B cell (primary cell): ENCODE measurements at regions not wholly inside any gene's neighbourhood (a gene's known extent, or its start where the extent isn't known, plus 50 kb on each side); places are given as distances from the start of the nearest gene placed in this dataset.

Experiments used
- ATAC-seq: fragments of 200-7000 bp; cut with Tn5 transposase; one replicate; pipeline ENCODE4 v1.10.0; 2021; ENCODE audit warnings: low read depth, mild to moderate bottlenecking, moderate number of reproducible peaks, moderate library complexity
- CTCF ChIA-PET: fragments of 350-600 bp; sonication (Branson Sonifier 250); formaldehyde crosslinking; loops from one replicate; lab custom pipeline; 2021; ENCODE audit warnings: antibody characterized with exemption, inconsistent platforms; lab: Charles Lee
- POLR2A ChIA-PET: fragments of 350-600 bp; sonication (Branson Sonifier 250); formaldehyde crosslinking; loops from one replicate; lab custom pipeline; 2021; ENCODE audit warnings: antibody characterized with exemption; lab: Charles Lee
- DNase-seq: peaks from one replicate; pipeline ENCODE4 v3.0.0; 2013
- H2AFZ ChIP-seq: 2 replicates; pipeline ENCODE4 v1.6.1; 2012; ENCODE audit warnings: mild to moderate bottlenecking, low read depth, low read length; ENCODE audit not compliant: insufficient read depth, poor library complexity, severe bottlenecking
- H3K27ac ChIP-seq, 2 donors: 1 replicate in 1 of 2; 2 replicates in 1 of 2; pipeline ENCODE4 v1.5.1; 2012 to 2013; ENCODE audit warnings: low read length in 2 of 2, mild to moderate bottlenecking in 2 of 2, moderate library complexity in 1 of 2
- H3K27me3 ChIP-seq, 4 experiments: fragments of 200-600 bp in 1 of 4; sonication (generic) in 1 of 4; replicated peaks in 1 of 4; 1 replicate in 2 of 4; 2 replicates in 2 of 4; pipeline versions ENCODE4 v1.6.1 to v1.7.0; 2013 to 2016; ENCODE audit warnings: low read length in 3 of 4, mild to moderate bottlenecking in 2 of 4, mixed read lengths in 1 of 4, moderate library complexity in 1 of 4; ENCODE audit not compliant: insufficient read depth in 4 of 4, control insufficient read depth in 3 of 4; ENCODE audit errors: control extremely low read depth in 1 of 4
- H3K36me3 ChIP-seq, 2 experiments: replicated peaks in 1 of 2; 1 replicate in 1 of 2; 2 replicates in 1 of 2; pipeline versions ENCODE4 v1.6.1 to v1.7.1; 2013; ENCODE audit warnings: low read length in 1 of 2; ENCODE audit not compliant: insufficient read depth in 2 of 2, control insufficient read depth in 1 of 2; ENCODE audit errors: control extremely low read depth in 1 of 2, extremely low read depth in 1 of 2
- H3K4me1 ChIP-seq, 2 donors: fragments of 200-600 bp in 1 of 2; sonication (generic) in 1 of 2; 1 replicate in 1 of 2; 2 replicates in 1 of 2; pipeline versions ENCODE4 v1.5.1 to v1.6.1; 2013 to 2017; ENCODE audit warnings: low read length in 2 of 2; ENCODE audit not compliant: control insufficient read depth in 2 of 2, insufficient read depth in 2 of 2
- H3K4me2 ChIP-seq: replicated peaks from 2 replicates; pipeline ENCODE3; 2012; ENCODE audit warnings: mild to moderate bottlenecking, low read depth, low read length; ENCODE audit not compliant: poor library complexity, severe bottlenecking
- H3K4me3 ChIP-seq, 5 experiments: fragments of 200-600 bp in 1 of 5; sonication (generic) in 1 of 5; 1 replicate in 3 of 5; 2 replicates in 2 of 5; pipeline versions ENCODE4 v1.5.1 to v1.7.0; 2011 to 2016; ENCODE audit warnings: low read length in 4 of 5, mild to moderate bottlenecking in 4 of 5, low read depth in 2 of 5, control low read depth in 1 of 5, moderate library complexity in 1 of 5; ENCODE audit not compliant: insufficient read depth in 1 of 5; ENCODE audit errors: control extremely low read depth in 1 of 5, extremely low read depth in 1 of 5
- H3K79me2 ChIP-seq: fragments of 200-600 bp; sonication (generic); one replicate; pipeline ENCODE4 v1.6.0; 2016; ENCODE audit warnings: low read length; ENCODE audit not compliant: control insufficient read depth, insufficient read depth
- H3K9ac ChIP-seq: fragments of 200-600 bp; sonication (generic); 2 replicates; pipeline ENCODE4 v1.6.1; 2017; ENCODE audit warnings: mild to moderate bottlenecking, low read length, moderate library complexity
- H3K9me3 ChIP-seq, 3 donors: one replicate each; pipeline versions ENCODE4 v1.6.1 to v1.7.1; 2013; ENCODE audit warnings: low read length in 2 of 3; ENCODE audit not compliant: control insufficient read depth in 2 of 3, insufficient read depth in 1 of 3; ENCODE audit errors: control extremely low read depth in 1 of 3
- H4K20me1 ChIP-seq: 2 replicates; pipeline ENCODE4 v1.6.0; 2012; ENCODE audit warnings: mild to moderate bottlenecking, low read length; ENCODE audit not compliant: insufficient read depth, control insufficient read depth, poor library complexity, severe bottlenecking
- H3K27ac Mint-ChIP-seq: one replicate; pipeline ENCODE4 v1.8.0; 2021; ENCODE audit warnings: mixed read lengths
- H3K27me3 Mint-ChIP-seq: one replicate; pipeline ENCODE4 v1.8.0; 2021; ENCODE audit warnings: mixed read lengths
- H3K4me1 Mint-ChIP-seq: one replicate; pipeline ENCODE4 v1.8.0; 2021; ENCODE audit warnings: mixed read lengths
- H3K4me3 Mint-ChIP-seq: one replicate; pipeline ENCODE4 v1.8.0; 2021; ENCODE audit warnings: mixed read lengths
- H3K9me3 Mint-ChIP-seq: one replicate; pipeline ENCODE4 v1.8.0; 2022; ENCODE audit warnings: mixed read lengths; ENCODE audit not compliant: insufficient read depth
- EZH2 ChIP-seq: IDR thresholded peaks from 2 replicates; pipeline ENCODE4 v1.6.1; 2012; ENCODE audit warnings: borderline replicate concordance, low read depth, mild to moderate bottlenecking, moderate library complexity, low read length; ENCODE audit not compliant: insufficient read depth, poor library complexity, severe bottlenecking
- WGBS: methylation state at CpG from one replicate; pipeline ENCODE4 v1.1.5; 2013; ENCODE audit warnings: missing lambda C conversion rate; ENCODE audit not compliant: insufficient coverage; 5-methylcytosine and 5-hydroxymethylcytosine counted together
- intact Hi-C: fragments of 100-400 bp; cut with micrococcal nuclease; formaldehyde crosslinking; loops from one replicate; pipeline ENCODE4 v1.10.0; 2022
- TF ChIP-seq, protein P1 (sequence below): fragments of 200-600 bp; IDR thresholded peaks from one replicate; pipeline ENCODE4 v1.8.0; 2022; ENCODE audit warnings: antibody characterized with exemption, mild to moderate bottlenecking

DNA sequence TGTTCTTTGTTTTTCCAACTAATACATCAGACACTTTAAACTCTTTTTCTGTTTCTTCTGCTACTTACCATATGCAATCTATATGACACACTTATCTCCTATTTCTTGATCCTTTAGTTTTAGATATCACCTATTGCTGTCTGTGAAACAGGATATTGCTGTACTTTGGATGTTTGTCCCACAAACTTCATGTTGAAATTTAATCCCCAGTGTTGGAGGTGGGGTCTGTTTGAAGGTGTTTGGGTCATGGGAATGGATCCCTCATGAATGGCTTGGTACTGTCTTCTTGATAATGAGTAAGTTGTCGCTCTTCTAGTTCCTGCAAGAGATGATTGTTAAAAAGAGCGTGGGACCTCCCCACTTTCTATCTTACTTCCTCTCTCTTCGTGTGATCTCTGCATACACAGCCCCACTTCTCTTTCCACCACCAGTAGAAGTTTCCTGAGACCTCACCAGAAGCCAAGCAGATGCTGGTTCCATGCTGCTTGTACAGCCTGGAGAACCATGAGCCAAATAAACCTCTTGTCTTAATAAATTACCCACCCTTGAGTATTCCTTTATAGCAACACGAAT, 244.2 kb downstream of the NHLRC3 start:
- Mint-ChIP-seq H3K9me3 (peaks cover 4% of the 10 kb centered on the region), H3K4me1 (peaks cover 3% of the 10 kb centered on the region), H3K27ac (no peak overlapping the region), H3K27me3 (peaks cover 3% of the 10 kb centered on the region), H3K4me3 (no peak overlapping the region)
- no peaks in the 10 kb centered on the region for H3K79me2 ChIP-seq
- DNase-seq: no peak
- H3K9me3 ChIP-seq: peaks cover 0 to 5% (median 3%) of the 10 kb centered on the region in 3 donors
- POLR2A ChIA-PET: no interaction called here
- H3K36me3 ChIP-seq: no peaks in the 10 kb centered on the region
- no peak overlapping the region for H3K27ac ChIP-seq
- no peak overlapping the region for H2AFZ ChIP-seq
- CTCF ChIA-PET: no interaction called here
- no peak overlapping the region for H3K4me2 ChIP-seq
- no peak for ATAC-seq
- no peaks in the 10 kb centered on the region for H3K27me3 ChIP-seq
- H3K4me1 ChIP-seq: no peaks in the 10 kb centered on the region
- H3K9ac ChIP-seq: no peak overlapping the region
- 0% methylated on average over 1 of the region's 4 CpGs for WGBS
- H3K4me3 ChIP-seq: no peak overlapping the region
- no peaks in the 10 kb centered on the region for H4K20me1 ChIP-seq
- TF ChIP-seq, protein P1, sequence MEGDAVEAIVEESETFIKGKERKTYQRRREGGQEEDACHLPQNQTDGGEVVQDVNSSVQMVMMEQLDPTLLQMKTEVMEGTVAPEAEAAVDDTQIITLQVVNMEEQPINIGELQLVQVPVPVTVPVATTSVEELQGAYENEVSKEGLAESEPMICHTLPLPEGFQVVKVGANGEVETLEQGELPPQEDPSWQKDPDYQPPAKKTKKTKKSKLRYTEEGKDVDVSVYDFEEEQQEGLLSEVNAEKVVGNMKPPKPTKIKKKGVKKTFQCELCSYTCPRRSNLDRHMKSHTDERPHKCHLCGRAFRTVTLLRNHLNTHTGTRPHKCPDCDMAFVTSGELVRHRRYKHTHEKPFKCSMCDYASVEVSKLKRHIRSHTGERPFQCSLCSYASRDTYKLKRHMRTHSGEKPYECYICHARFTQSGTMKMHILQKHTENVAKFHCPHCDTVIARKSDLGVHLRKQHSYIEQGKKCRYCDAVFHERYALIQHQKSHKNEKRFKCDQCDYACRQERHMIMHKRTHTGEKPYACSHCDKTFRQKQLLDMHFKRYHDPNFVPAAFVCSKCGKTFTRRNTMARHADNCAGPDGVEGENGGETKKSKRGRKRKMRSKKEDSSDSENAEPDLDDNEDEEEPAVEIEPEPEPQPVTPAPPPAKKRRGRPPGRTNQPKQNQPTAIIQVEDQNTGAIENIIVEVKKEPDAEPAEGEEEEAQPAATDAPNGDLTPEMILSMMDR: no peak
- no peak for TF ChIP-seq EZH2
- intact Hi-C loops: no loop called here

DNA sequence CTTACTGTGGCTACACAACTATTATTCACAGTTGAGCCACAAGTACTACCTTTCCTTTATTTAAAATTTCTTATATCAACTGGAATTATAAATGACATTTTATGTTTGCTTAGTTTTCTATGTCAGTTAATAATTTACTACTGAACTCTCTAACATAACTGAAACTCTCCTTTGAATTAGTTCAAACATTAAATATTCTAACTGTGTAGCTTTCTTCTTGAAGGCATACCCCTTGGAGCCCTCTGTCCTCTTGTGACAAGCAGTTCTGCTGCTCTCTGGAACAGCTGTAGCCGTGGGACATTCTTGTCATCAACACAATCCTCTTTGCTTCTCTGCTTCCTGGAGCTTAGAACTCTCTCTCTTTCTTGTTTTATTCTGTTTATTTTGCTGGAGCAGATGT, 244.8 kb downstream of the NHLRC3 start:
- Histone ChIP-seq H3K4me2 (no peak overlapping the region), H3K4me1 (no peaks in the 10 kb centered on the region), H3K27ac (no peak overlapping the region), H3K36me3 (no peaks in the 10 kb centered on the region), H3K79me2 (no peaks in the 10 kb centered on the region), H2AFZ (no peak overlapping the region), H4K20me1 (no peaks in the 10 kb centered on the region), H3K9me3 (peaks cover 3 to 5% (median 3%) of the 10 kb centered on the region in 3 donors), H3K4me3 (no peak overlapping the region), H3K9ac (no peak overlapping the region), H3K27me3 (no peaks in the 10 kb centered on the region)
- peaks cover 3% of the 10 kb centered on the region for H3K4me1 Mint-ChIP-seq
- no peak overlapping the region for H3K27ac Mint-ChIP-seq
- H3K9me3 Mint-ChIP-seq: peaks cover 4% of the 10 kb centered on the region
- WGBS: no CpG with 5 or more reads among the region's 1 CpG
- H3K4me3 Mint-ChIP-seq: no peak overlapping the region
- intact Hi-C loops: no loop called here
- TF ChIP-seq, protein P1: no peak
- no peak for TF ChIP-seq EZH2
- ATAC-seq (no peak), DNase-seq (no peak)
- CTCF ChIA-PET: no interaction called here
- POLR2A ChIA-PET: no interaction called here
- H3K27me3 Mint-ChIP-seq: peaks cover 3% of the 10 kb centered on the region
